A549 (cell line): ENCODE measurements at regions not wholly inside any gene's neighbourhood (a gene's known extent, or its start where the extent isn't known, plus 50 kb on each side); places are given as distances from the start of the nearest gene placed in this dataset.

Experiments
- RAD21 ChIP-seq, 2 experiments: fragments of >200 bp in 1 of 2; sonication (Bioruptor Twin) in 1 of 2; formaldehyde crosslinking in 1 of 2; IDR thresholded peaks in 1 of 2; conservative IDR thresholded peaks in 1 of 2; 2 replicates in 1 of 2; 3 replicates in 1 of 2; pipeline ENCODE4 v1.6.1; 2012 to 2018; ENCODE audit warnings: inconsistent platforms in 1 of 2
- TF ChIP-seq, protein P1 (sequence below): fragments of 200-600 bp; sonication (generic); IDR thresholded peaks from 2 replicates; pipeline ENCODE4 v1.6.1; 2016; ENCODE audit warnings: antibody characterized with exemption, mild to moderate bottlenecking, moderate library complexity

DNA sequence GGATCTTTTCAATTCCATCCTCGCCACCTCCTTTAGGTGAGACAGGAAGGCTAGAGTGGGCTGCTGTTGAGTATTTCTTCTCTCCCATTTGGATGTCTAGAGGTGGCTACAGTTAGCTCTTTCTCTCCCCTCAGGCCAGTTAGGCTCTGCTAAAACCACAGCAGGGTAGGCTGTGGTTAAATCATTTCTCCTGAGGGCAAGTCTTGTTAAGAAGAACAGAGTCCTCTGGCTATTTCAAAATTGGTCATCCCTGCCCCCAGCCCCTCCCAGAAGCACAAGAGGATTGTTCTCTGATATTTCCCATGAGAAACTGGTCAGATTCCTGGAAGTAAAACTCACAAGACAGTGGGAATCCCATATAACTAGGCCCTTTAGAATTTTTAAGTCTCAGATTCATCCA, 1359.5 kb downstream of the TECRL start:
- TF ChIP-seq, protein P1, sequence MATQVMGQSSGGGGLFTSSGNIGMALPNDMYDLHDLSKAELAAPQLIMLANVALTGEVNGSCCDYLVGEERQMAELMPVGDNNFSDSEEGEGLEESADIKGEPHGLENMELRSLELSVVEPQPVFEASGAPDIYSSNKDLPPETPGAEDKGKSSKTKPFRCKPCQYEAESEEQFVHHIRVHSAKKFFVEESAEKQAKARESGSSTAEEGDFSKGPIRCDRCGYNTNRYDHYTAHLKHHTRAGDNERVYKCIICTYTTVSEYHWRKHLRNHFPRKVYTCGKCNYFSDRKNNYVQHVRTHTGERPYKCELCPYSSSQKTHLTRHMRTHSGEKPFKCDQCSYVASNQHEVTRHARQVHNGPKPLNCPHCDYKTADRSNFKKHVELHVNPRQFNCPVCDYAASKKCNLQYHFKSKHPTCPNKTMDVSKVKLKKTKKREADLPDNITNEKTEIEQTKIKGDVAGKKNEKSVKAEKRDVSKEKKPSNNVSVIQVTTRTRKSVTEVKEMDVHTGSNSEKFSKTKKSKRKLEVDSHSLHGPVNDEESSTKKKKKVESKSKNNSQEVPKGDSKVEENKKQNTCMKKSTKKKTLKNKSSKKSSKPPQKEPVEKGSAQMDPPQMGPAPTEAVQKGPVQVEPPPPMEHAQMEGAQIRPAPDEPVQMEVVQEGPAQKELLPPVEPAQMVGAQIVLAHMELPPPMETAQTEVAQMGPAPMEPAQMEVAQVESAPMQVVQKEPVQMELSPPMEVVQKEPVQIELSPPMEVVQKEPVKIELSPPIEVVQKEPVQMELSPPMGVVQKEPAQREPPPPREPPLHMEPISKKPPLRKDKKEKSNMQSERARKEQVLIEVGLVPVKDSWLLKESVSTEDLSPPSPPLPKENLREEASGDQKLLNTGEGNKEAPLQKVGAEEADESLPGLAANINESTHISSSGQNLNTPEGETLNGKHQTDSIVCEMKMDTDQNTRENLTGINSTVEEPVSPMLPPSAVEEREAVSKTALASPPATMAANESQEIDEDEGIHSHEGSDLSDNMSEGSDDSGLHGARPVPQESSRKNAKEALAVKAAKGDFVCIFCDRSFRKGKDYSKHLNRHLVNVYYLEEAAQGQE: no peak
- no peak for TF ChIP-seq RAD21 (conservative IDR thresholded peaks at IDR 0.05 in 1 of 2, IDR thresholded peaks at IDR 0.05 in 1 of 2)
